ENCODE measurements at regions not wholly inside any gene's neighbourhood (a gene's known extent, or its start where the extent isn't known, plus 50 kb on each side); places are given as distances from the start of the nearest gene placed in this dataset.

GRCh38 chr22:47476231-47476630 is 713.8 kb downstream of the TBC1D22A start:
- TF ChIP-seq ZNF624 (tag by site-specific recombination; IDR thresholded peaks at IDR 0.05) (no peak), ZNF416 (tag by site-specific recombination; IDR thresholded peaks at IDR 0.05) (no peak), ZNF362 (tag by site-specific recombination; IDR thresholded peaks at IDR 0.05) (no peak), CTCF (tag by site-specific recombination; IDR thresholded peaks at IDR 0.05) (no peak), ZEB2 (tag by site-specific recombination; IDR thresholded peaks at IDR 0.05) (no peak), REST (tag by site-specific recombination; IDR thresholded peaks at IDR 0.05) (no peak), ZNF544 (tag by site-specific recombination; IDR thresholded peaks at IDR 0.05) (no peak)
